MCF 10A (cell line): ENCODE measurements at regions not wholly inside any gene's neighbourhood (a gene's known extent, or its start where the extent isn't known, plus 50 kb on each side); places are given as distances from the start of the nearest gene placed in this dataset.

Experiments used
- BruUV-seq: library from RNA; stranded (reverse); fragments of 400-500 nt; replicated peaks from 2 replicates; lab custom pipeline; 2021; lab: Mats Ljungman, UMichigan
- CTCF ChIA-PET: fragments of 300-600 bp; sonication (Branson Sonifier 250); formaldehyde crosslinking; extraction: SDS; loops from one replicate; lab custom pipeline; 2021; ENCODE audit warnings: antibody characterized with exemption, inconsistent platforms; lab: Yijun Ruan, JAX
- POLR2A ChIA-PET: fragments of 300-600, 350-650 bp; sonication (Branson Sonifier 250); formaldehyde crosslinking; extraction: SDS; loops from one replicate; lab custom pipeline; 2020; ENCODE audit warnings: antibody characterized with exemption, inconsistent platforms; lab: Yijun Ruan, JAX
- DNase-seq: peaks from one replicate; pipeline ENCODE4 v3.0.0-alpha.2; 2018; ENCODE audit not compliant: unreplicated experiment
- H3K27ac Mint-ChIP-seq: one replicate; pipeline ENCODE4 v1.8.0; 2022; ENCODE audit warnings: mild to moderate bottlenecking, low read depth, mixed read lengths; ENCODE audit not compliant: unreplicated experiment
- H3K27me3 Mint-ChIP-seq: one replicate; pipeline ENCODE4 v1.8.0; 2022; ENCODE audit warnings: mixed read lengths; ENCODE audit not compliant: insufficient read depth, unreplicated experiment
- H3K36me3 Mint-ChIP-seq: one replicate; pipeline ENCODE4 v1.8.0; 2022; ENCODE audit warnings: mild to moderate bottlenecking, moderate library complexity, mixed read lengths; ENCODE audit not compliant: insufficient read depth, unreplicated experiment
- H3K4me1 Mint-ChIP-seq: one replicate; pipeline ENCODE4 v1.8.0; 2022; ENCODE audit warnings: mixed read lengths; ENCODE audit not compliant: insufficient read depth, unreplicated experiment
- H3K4me3 Mint-ChIP-seq: one replicate; pipeline ENCODE4 v1.8.0; 2022; ENCODE audit warnings: mild to moderate bottlenecking, moderate library complexity, mixed read lengths; ENCODE audit not compliant: unreplicated experiment
- H3K9me3 Mint-ChIP-seq: one replicate; pipeline ENCODE4 v1.8.0; 2022; ENCODE audit warnings: mixed read lengths; ENCODE audit not compliant: unreplicated experiment
- CTCF ChIP-seq: fragments of 200-600 bp; IDR thresholded peaks from one replicate; pipeline ENCODE4 v1.8.0; 2022; ENCODE audit warnings: antibody characterized with exemption, mild to moderate bottlenecking; ENCODE audit not compliant: unreplicated experiment
- intact Hi-C: fragments of 100-400 bp; cut with micrococcal nuclease; formaldehyde crosslinking; loops from 2 replicates; pipeline ENCODE4 v1.14.1; 2022

DNA sequence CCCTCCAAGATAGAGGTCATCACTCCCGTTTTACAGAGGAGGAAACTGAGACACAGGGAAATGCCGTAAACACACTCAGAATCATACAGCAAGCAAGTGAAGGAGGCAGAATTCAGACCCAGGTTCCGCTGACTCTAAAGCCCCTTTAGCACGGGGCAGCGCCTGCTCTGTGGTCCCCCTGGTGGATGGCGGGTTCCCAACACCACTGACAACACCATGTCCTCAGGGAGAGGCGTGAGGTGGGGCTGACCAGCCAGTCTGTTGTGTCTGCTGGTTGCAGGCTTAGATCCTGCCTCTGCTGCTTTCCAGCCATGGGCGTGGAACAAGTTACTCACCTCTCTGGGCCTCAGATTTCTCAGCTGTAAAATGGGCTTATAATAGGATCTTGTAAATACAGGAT, 617.3 kb downstream of the MATN1 start:
- H3K27ac Mint-ChIP-seq, result no peak overlapping the region
- ChIA-PET CTCF (no interaction called here), POLR2A (no interaction called here)
- no TSS peak for BruUV-seq
- peaks cover 53% of the 10 kb centered on the region for H3K27me3 Mint-ChIP-seq
- no peaks in the 10 kb centered on the region for H3K36me3 Mint-ChIP-seq
- peak; percentile 22 for DNase-seq
- TF ChIP-seq CTCF, result no peak
- intact Hi-C loops, result no loop called here
- peaks cover 6% of the 10 kb centered on the region for H3K4me1 Mint-ChIP-seq
- H3K4me3 Mint-ChIP-seq, result no peak overlapping the region
- no peaks in the 10 kb centered on the region for H3K9me3 Mint-ChIP-seq

DNA sequence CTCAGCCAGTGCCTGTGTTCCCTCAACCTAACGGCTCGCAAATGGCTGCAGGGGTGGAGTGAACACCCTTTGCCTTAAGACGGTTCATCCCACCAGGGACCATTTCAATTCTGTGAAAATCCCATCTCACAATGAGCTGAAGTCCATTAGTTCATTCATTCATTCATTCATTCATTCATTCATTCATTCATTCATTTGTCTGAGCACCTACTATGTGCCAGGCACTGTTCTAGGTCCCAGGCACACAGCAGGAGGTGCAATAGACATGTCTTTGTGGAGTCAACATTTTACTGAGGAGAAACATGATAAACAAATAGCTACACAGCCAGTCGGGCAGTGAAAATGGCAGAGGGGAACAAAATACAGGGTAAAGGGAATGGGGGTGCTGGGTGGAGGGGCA, 618.8 kb downstream of the MATN1 start:
- H3K27ac Mint-ChIP-seq, result no peak overlapping the region
- intact Hi-C loops, result no loop called here
- peaks cover 37% of the 10 kb centered on the region for H3K27me3 Mint-ChIP-seq
- POLR2A ChIA-PET, result no interaction called here
- H3K4me3 Mint-ChIP-seq, result no peak overlapping the region
- DNase-seq, result no peak
- no peaks in the 10 kb centered on the region for H3K4me1 Mint-ChIP-seq
- TF ChIP-seq CTCF, result no peak
- CTCF ChIA-PET, result interaction anchor here (0.6 kb wide), 2 partner anchors 27 to 158 kb away, joined by 3 to 4 read pairs; no protein-coding TSS in a partner anchor
- H3K9me3 Mint-ChIP-seq, result no peaks in the 10 kb centered on the region
- H3K36me3 Mint-ChIP-seq, result no peaks in the 10 kb centered on the region
- BruUV-seq, result no TSS peak

DNA sequence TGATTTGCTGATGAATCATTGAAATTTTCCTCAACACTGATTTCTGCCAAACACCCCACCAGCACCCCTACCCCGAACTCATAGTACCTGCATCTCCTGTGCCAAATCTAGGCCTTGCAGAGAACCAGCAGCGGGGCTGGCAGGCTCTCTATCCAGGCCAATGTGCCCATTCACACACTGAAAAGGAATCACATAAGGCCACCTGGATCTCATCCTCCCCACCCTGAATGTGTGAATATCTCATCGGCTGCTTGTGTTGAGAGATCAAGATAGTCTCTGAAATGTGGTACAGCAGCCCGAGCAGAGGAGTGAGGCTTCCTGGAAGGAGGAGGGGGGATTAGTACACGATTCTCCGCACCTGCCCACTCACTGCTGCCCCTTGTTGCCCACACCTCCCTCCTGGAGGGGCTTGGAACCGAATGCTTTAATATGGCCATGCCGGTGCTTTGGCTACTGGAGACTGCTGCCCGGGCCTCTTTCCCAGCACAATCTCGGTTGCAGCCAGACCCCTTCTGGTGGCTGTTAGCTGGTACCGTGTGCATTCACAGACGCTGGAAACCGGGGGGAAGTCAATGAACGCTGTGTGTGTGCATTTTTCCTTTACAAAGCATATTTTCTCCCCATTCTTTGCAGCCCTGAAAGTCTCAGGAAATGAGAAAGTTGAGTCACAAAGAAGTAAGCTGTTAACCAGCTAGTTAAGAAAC, 619.5 kb downstream of the MATN1 start:
- BruUV-seq, result no TSS peak
- DNase-seq, result no peak
- H3K27ac Mint-ChIP-seq, result no peak overlapping the region
- peaks cover 30% of the 10 kb centered on the region for H3K27me3 Mint-ChIP-seq
- H3K4me1 Mint-ChIP-seq, result no peaks in the 10 kb centered on the region
- no peaks in the 10 kb centered on the region for H3K9me3 Mint-ChIP-seq
- ChIA-PET CTCF (interaction anchor here (0.6 to 1.7 kb wide), 3 partner anchors 17 to 159 kb away, joined by 3 to 5 read pairs (median 4); no protein-coding TSS in a partner anchor), POLR2A (no interaction called here)
- no peaks in the 10 kb centered on the region for H3K36me3 Mint-ChIP-seq
- no peak overlapping the region for H3K4me3 Mint-ChIP-seq
- intact Hi-C loops, result no loop called here
- TF ChIP-seq CTCF, result no peak

DNA sequence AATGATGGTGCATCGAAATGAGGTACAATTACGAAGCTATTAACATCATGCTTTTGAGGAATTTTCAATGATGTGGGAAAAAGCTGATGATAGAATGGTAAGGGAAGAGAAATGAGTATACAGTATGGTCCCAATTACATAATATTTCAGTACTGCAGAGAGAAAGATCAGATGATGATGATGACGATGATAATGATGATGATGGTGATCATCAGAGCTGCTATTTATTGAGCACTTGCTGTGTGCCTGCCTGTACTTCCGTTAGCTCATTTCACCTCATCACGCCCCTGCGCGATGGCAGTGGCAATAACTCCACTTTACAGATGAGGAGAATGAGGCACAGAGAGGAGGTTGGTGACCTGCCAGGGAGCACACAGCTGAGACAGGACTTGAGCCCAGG, 620.8 kb downstream of the MATN1 start:
- no peak overlapping the region for H3K4me3 Mint-ChIP-seq
- no peak overlapping the region for H3K27ac Mint-ChIP-seq
- H3K9me3 Mint-ChIP-seq, result no peaks in the 10 kb centered on the region
- H3K4me1 Mint-ChIP-seq, result no peaks in the 10 kb centered on the region
- intact Hi-C loops, result no loop called here
- POLR2A ChIA-PET, result no interaction called here
- BruUV-seq, result no TSS peak
- TF ChIP-seq CTCF, result no peak
- CTCF ChIA-PET, result interaction anchor here (1.7 kb wide), 1 partner anchor 16 kb away, joined by 5 read pairs; no protein-coding TSS in a partner anchor
- peaks cover 18% of the 10 kb centered on the region for H3K27me3 Mint-ChIP-seq
- no peaks in the 10 kb centered on the region for H3K36me3 Mint-ChIP-seq
- no peak for DNase-seq
